HG03060 (cell line): ENCODE measurements at regions not wholly inside any gene's neighbourhood (a gene's known extent, or its start where the extent isn't known, plus 50 kb on each side); places are given as distances from the start of the nearest gene placed in this dataset.

ENCODE experiments used
- ATAC-seq: cut with Tn5 transposase; IDR thresholded peaks from one replicate; pipeline ENCODE4 v1.9.1; 2021; ENCODE audit warnings: low read depth, moderate number of reproducible peaks; ENCODE audit not compliant: unreplicated experiment

GRCh38 chr21:16517383-16517782, 787.6 kb downstream of the USP25 start:
- no peak for ATAC-seq

GRCh38 chr21:16519036-16519435, 789.3 kb downstream of the USP25 start:
- ATAC-seq, result no peak

GRCh38 chr21:16519644-16520043, 789.9 kb downstream of the USP25 start:
- no peak for ATAC-seq

- ATAC-seq, result no peak
These were observed 792.8 kb downstream of the USP25 start for GRCh38 chr21:16522548-16522947.

GRCh38 chr21:16530656-16531055, 800.9 kb downstream of the USP25 start:
- ATAC-seq, result no peak

- ATAC-seq, result no peak
These were observed 803.1 kb downstream of the USP25 start for GRCh38 chr21:16532840-16533239.

GRCh38 chr21:16533692-16534407, 804.1 kb downstream of the USP25 start:
- no peak for ATAC-seq

- ATAC-seq, result no peak
These were observed 804.8 kb downstream of the USP25 start for GRCh38 chr21:16534408-16535101.

GRCh38 chr21:16535102-16535422, 805.3 kb downstream of the USP25 start:
- ATAC-seq, result no peak

GRCh38 chr21:16535626-16536025, 805.8 kb downstream of the USP25 start:
- no peak for ATAC-seq

- no peak for ATAC-seq
These were observed 806.4 kb downstream of the USP25 start for GRCh38 chr21:16536140-16536539.

GRCh38 chr21:16536643-16537434, 807.1 kb downstream of the USP25 start:
- ATAC-seq, result no peak

- no peak for ATAC-seq
These were observed 807.7 kb downstream of the USP25 start for GRCh38 chr21:16537501-16537900.

GRCh38 chr21:16538405-16538804, 808.6 kb downstream of the USP25 start:
- no peak for ATAC-seq

GRCh38 chr21:16538936-16539440, 809.2 kb downstream of the USP25 start:
- ATAC-seq, result no peak

- no peak for ATAC-seq
These were observed 811.4 kb downstream of the USP25 start for GRCh38 chr21:16540966-16541727.

GRCh38 chr21:16550118-16550517, 820.3 kb downstream of the USP25 start:
- no peak for ATAC-seq

GRCh38 chr21:16550917-16551741, 821.3 kb downstream of the USP25 start:
- no peak for ATAC-seq

GRCh38 chr21:16552880-16553279, 823.1 kb downstream of the USP25 start:
- no peak for ATAC-seq

GRCh38 chr21:16554503-16554902, 824.7 kb downstream of the USP25 start:
- no peak for ATAC-seq
